HCT116 (cell line): ENCODE measurements at regions not wholly inside any gene's neighbourhood (a gene's known extent, or its start where the extent isn't known, plus 50 kb on each side); places are given as distances from the start of the nearest gene placed in this dataset.

Source experiments
- ATAC-seq: fragments of 200-7000 bp; cut with Tn5 transposase; 2 replicates; pipeline ENCODE4 v1.9.1; 2020; ENCODE audit warnings: mild to moderate bottlenecking, moderate library complexity
- BruUV-seq: library from RNA; stranded (reverse); fragments of 400-500 nt; replicated peaks from 2 replicates; lab custom pipeline; 2021; lab: Mats Ljungman, UMichigan
- CTCF ChIA-PET: fragments of 300-600 bp; sonication (Branson Sonifier 250); formaldehyde crosslinking; loops from one replicate; lab custom pipeline; 2021; ENCODE audit warnings: antibody characterized with exemption; lab: Charles Lee
- POLR2A ChIA-PET: fragments of 300-600, 350-600 bp; sonication (Branson Sonifier 250); formaldehyde crosslinking; loops from one replicate; lab custom pipeline; 2021; ENCODE audit warnings: antibody characterized with exemption; lab: Charles Lee
- RAD21 ChIA-PET, 2 experiments: fragments of 300-600 bp; sonication (Branson Sonifier 250); formaldehyde crosslinking; loops; one replicate each; lab custom pipeline; 2023; ENCODE audit warnings: low total read pairs in 2 of 2; ENCODE audit not compliant: uncharacterized antibody in 2 of 2, unreplicated experiment in 2 of 2, low non-redundant PET in 1 of 2; lab: Charles Lee
- DNase-seq: peaks from one replicate; pipeline ENCODE4 v3.0.0-alpha.2; 2010; ENCODE audit warnings: low read depth, low spot score
- H2AFZ ChIP-seq: fragments of 200-600 bp; shearing (Covaris generic), sonication (generic); 2 replicates; pipeline ENCODE4 v1.6.1; 2017; ENCODE audit warnings: low read depth, mixed run types, mixed read lengths, antibody characterized with exemption, low read length; ENCODE audit not compliant: poor library complexity, severe bottlenecking
- H3K27ac ChIP-seq: 2 replicates; pipeline ENCODE4 v1.5.1; 2012; ENCODE audit warnings: low read depth, low read length
- H3K27me3 ChIP-seq: fragments of 200-600 bp; sonication (generic); 2 replicates; pipeline ENCODE4 v1.6.1; 2016; ENCODE audit warnings: mixed run types, low read length, mixed read lengths; ENCODE audit not compliant: insufficient read depth
- H3K36me3 ChIP-seq, 2 experiments: fragments of 200-500 bp in 1 of 2; fragments of 200-600 bp in 1 of 2; sonication (Bioruptor generic) in 1 of 2; sonication (generic) in 1 of 2; 2 replicates each; pipeline versions ENCODE4 v1.5.1 to v1.6.1; 2014 to 2016; ENCODE audit warnings: low read length in 2 of 2, inconsistent platforms in 1 of 2, mixed read lengths in 1 of 2, mixed run types in 1 of 2; ENCODE audit not compliant: insufficient read depth in 2 of 2, control insufficient read depth in 1 of 2
- H3K4me1 ChIP-seq, 2 experiments: fragments of 200-600 bp in 1 of 2; sonication (generic) in 1 of 2; 2 replicates each; pipeline versions ENCODE4 v1.5.1 to v1.6.1; 2012 to 2017; ENCODE audit warnings: low read length in 2 of 2, inconsistent platforms in 1 of 2, mild to moderate bottlenecking in 1 of 2, mixed read lengths in 1 of 2, mixed run types in 1 of 2, moderate library complexity in 1 of 2; ENCODE audit not compliant: insufficient read depth in 2 of 2, control insufficient read depth in 1 of 2
- H3K4me2 ChIP-seq: fragments of 200-600 bp; sonication (generic); 2 replicates; pipeline ENCODE4 v1.6.1; 2017; ENCODE audit warnings: mixed run types, low read length, mixed read lengths
- H3K4me3 ChIP-seq, 2 experiments: fragments of 200-600 bp in 1 of 2; sonication (generic) in 1 of 2; replicated peaks in 1 of 2; 2 replicates each; pipeline ENCODE4 v1.5.1; 2011 to 2016; ENCODE audit warnings: low read length in 2 of 2, control low read depth in 1 of 2, low read depth in 1 of 2, mild to moderate bottlenecking in 1 of 2, mixed read lengths in 1 of 2, mixed run types in 1 of 2
- H3K79me2 ChIP-seq: fragments of 200-600 bp; sonication (generic); 2 replicates; pipeline ENCODE4 v1.6.1; 2017; ENCODE audit warnings: mild to moderate bottlenecking, mixed run types, low read length, moderate library complexity, mixed read lengths; ENCODE audit not compliant: insufficient read depth
- H3K9ac ChIP-seq: fragments of 200-600 bp; sonication (generic); 2 replicates; pipeline ENCODE4 v1.6.1; 2016; ENCODE audit warnings: low read length, mixed read lengths
- H3K9me2 ChIP-seq: fragments of 200-600 bp; sonication (generic), shearing (Covaris generic); 2 replicates; pipeline ENCODE4 v1.6.1; 2017; ENCODE audit warnings: mixed run types, mild to moderate bottlenecking, moderate library complexity; ENCODE audit not compliant: insufficient read depth
- H3K9me3 ChIP-seq, 2 experiments: fragments of 200-500 bp in 1 of 2; fragments of 200-600 bp in 1 of 2; sonication (Bioruptor generic) in 1 of 2; sonication (generic) in 1 of 2; 2 replicates each; pipeline ENCODE4 v1.6.1; 2014 to 2017; ENCODE audit warnings: low read length in 2 of 2, mixed read lengths in 2 of 2, inconsistent platforms in 1 of 2, low read depth in 1 of 2, mild to moderate bottlenecking in 1 of 2, mixed run types in 1 of 2, moderate library complexity in 1 of 2; ENCODE audit not compliant: control insufficient read depth in 1 of 2, insufficient read depth in 1 of 2
- H4K20me1 ChIP-seq: fragments of 200-600 bp; sonication (generic), shearing (Covaris generic); 2 replicates; pipeline ENCODE4 v1.6.1; 2017; ENCODE audit warnings: mixed run types, mild to moderate bottlenecking, moderate library complexity; ENCODE audit not compliant: insufficient read depth
- ATF3 ChIP-seq: IDR thresholded peaks from 2 replicates; pipeline ENCODE4 v1.6.1; 2012
- CTCF ChIP-seq, 3 experiments: fragments of 200-600 bp in 1 of 3; sonication (generic) in 1 of 3; IDR thresholded peaks in 2 of 3; conservative IDR thresholded peaks in 1 of 3; 2 replicates each; pipeline ENCODE4 v1.5.1; 2012 to 2017; ENCODE audit warnings: low read depth in 2 of 3, low read length in 2 of 3, antibody characterized with exemption in 1 of 3, borderline replicate concordance in 1 of 3, control low read depth in 1 of 3, mild to moderate bottlenecking in 1 of 3, mixed read lengths in 1 of 3, mixed run types in 1 of 3, moderate library complexity in 1 of 3; ENCODE audit not compliant: insufficient read depth in 1 of 3
- EGR1 ChIP-seq: IDR thresholded peaks from 2 replicates; pipeline ENCODE4 v1.6.1; 2012; ENCODE audit warnings: low read depth
- ELF1 ChIP-seq: IDR thresholded peaks from 2 replicates; pipeline ENCODE4 v1.6.1; 2012; ENCODE audit warnings: low read depth, borderline replicate concordance
- EZH2phosphoT487 ChIP-seq: fragments of 200-600 bp; IDR thresholded peaks from 2 replicates; pipeline ENCODE4 v1.6.1; 2018; ENCODE audit warnings: antibody characterized with exemption, borderline replicate concordance
- FOSL1 ChIP-seq: IDR thresholded peaks from 2 replicates; pipeline ENCODE4 v1.6.1; 2012; ENCODE audit warnings: low read depth
- JUND ChIP-seq: IDR thresholded peaks from 2 replicates; pipeline ENCODE4 v1.6.1; 2012
- POLR2A ChIP-seq: IDR thresholded peaks from 2 replicates; pipeline ENCODE4 v1.7.0; 2011; ENCODE audit warnings: borderline replicate concordance; ENCODE audit not compliant: insufficient read depth, insufficient read length; ENCODE audit errors: extremely low read depth
- RAD21 ChIP-seq: IDR thresholded peaks from 2 replicates; pipeline ENCODE4 v1.6.1; 2012; ENCODE audit warnings: low read depth, mild to moderate bottlenecking
- REST ChIP-seq: IDR thresholded peaks from 2 replicates; pipeline ENCODE4 v1.6.1; 2012; ENCODE audit warnings: low read depth
- SIN3A ChIP-seq: IDR thresholded peaks from 2 replicates; pipeline ENCODE4 v1.6.1; 2012; ENCODE audit warnings: low read depth
- SP1 ChIP-seq: IDR thresholded peaks from 2 replicates; pipeline ENCODE4 v1.6.1; 2012; ENCODE audit warnings: low read depth
- TCF7L2 ChIP-seq: IDR thresholded peaks from 2 replicates; pipeline ENCODE4 v1.7.0; 2011; ENCODE audit warnings: borderline replicate concordance, inconsistent platforms; ENCODE audit not compliant: insufficient read depth, insufficient read length; ENCODE audit errors: extremely low read depth
- ZBTB33 ChIP-seq: IDR thresholded peaks from 2 replicates; pipeline ENCODE4 v1.6.1; 2011; ENCODE audit warnings: mild to moderate bottlenecking, low read length, moderate library complexity; ENCODE audit not compliant: insufficient replicate concordance; ENCODE audit errors: extremely low read depth
- ZNF274 ChIP-seq: fragments of 200-500 bp; sonication (Bioruptor generic); IDR thresholded peaks from 2 replicates; pipeline ENCODE4 v1.6.1; 2014; ENCODE audit warnings: mild to moderate bottlenecking, low read depth, low read length, inconsistent platforms
- intact Hi-C: fragments of 100-400 bp; cut with micrococcal nuclease; formaldehyde crosslinking; loops from 2 replicates; pipeline ENCODE4 v1.10.0; 2022

GRCh38 chr19:31503211-31503610 lies 154.0 kb upstream of the TSHZ3 start:
- H4K20me1 ChIP-seq: no peaks in the 10 kb centered on the region
- H3K4me1 ChIP-seq: no peaks in the 10 kb centered on the region
- H3K9ac ChIP-seq: no peak overlapping the region
- no peak overlapping the region for H2AFZ ChIP-seq
- POLR2A ChIA-PET: no interaction called here
- TF ChIP-seq ZBTB33 (no peak), FOSL1 (no peak), ATF3 (no peak), SIN3A (no peak), POLR2A (no peak), SP1 (no peak), RAD21 (no peak), ZNF274 (no peak), EZH2phosphoT487 (no peak), EGR1 (no peak), REST (no peak), TCF7L2 (no peak), ELF1 (no peak), JUND (no peak), CTCF (IDR thresholded peaks at IDR 0.05 in 2 of 3, conservative IDR thresholded peaks at IDR 0.05 in 1 of 3; ENCODE audit: borderline replicate concordance in 1 of 3, insufficient read depth in 1 of 3, low read depth in 2 of 3, low read length in 2 of 3) (no peak)
- no peak overlapping the region for H3K4me2 ChIP-seq
- intact Hi-C loops: no loop called here
- no peaks in the 10 kb centered on the region for H3K79me2 ChIP-seq
- H3K9me3 ChIP-seq: peaks cover 13 to 34% of the 10 kb centered on the region in 2 experiments; a peak in 2 of 4 replicates
- RAD21 ChIA-PET: no interaction called here
- ATAC-seq (no peak), DNase-seq (no peak)
- CTCF ChIA-PET: no interaction called here
- H3K27ac ChIP-seq: no peak overlapping the region
- no peaks in the 10 kb centered on the region for H3K36me3 ChIP-seq
- BruUV-seq: no TSS peak
- H3K27me3 ChIP-seq: no peaks in the 10 kb centered on the region
- H3K9me2 ChIP-seq: no peaks in the 10 kb centered on the region
- H3K4me3 ChIP-seq: no peak overlapping the region
